ENCODE measurements at regions not wholly inside any gene's neighbourhood (a gene's known extent, or its start where the extent isn't known, plus 50 kb on each side); places are given as distances from the start of the nearest gene placed in this dataset.

GRCh38 chr6:6869094-6869493, 238.7 kb upstream of the RREB1 start:
- Histone ChIP-seq H3K4me3 (ENCODE audit: severe bottlenecking) (no peak overlapping the region), H3K27ac (ENCODE audit: poor library complexity, severe bottlenecking) (no peak overlapping the region), H3K36me3 (ENCODE audit: low read depth) (no peaks in the 10 kb centered on the region), H3K4me1 (ENCODE audit: insufficient read depth, poor library complexity, severe bottlenecking) (no peaks in the 10 kb centered on the region), H3K27me3 (ENCODE audit: insufficient read depth, poor library complexity, severe bottlenecking) (no peaks in the 10 kb centered on the region), H3K9me3 (ENCODE audit: severe bottlenecking) (no peaks in the 10 kb centered on the region)
- ATAC-seq (ENCODE audit: low read depth) (no peak), DNase-seq (ENCODE audit: low spot score) (no peak)
- no peak for TF ChIP-seq CTCF (IDR thresholded peaks at IDR 0.05; ENCODE audit: poor library complexity, severe bottlenecking)

GRCh38 chr6:6870921-6871320, 236.8 kb upstream of the RREB1 start:
- Histone ChIP-seq H3K4me3 (ENCODE audit: severe bottlenecking) (no peak overlapping the region), H3K27me3 (ENCODE audit: insufficient read depth, poor library complexity, severe bottlenecking) (no peaks in the 10 kb centered on the region), H3K27ac (ENCODE audit: poor library complexity, severe bottlenecking) (no peak overlapping the region), H3K36me3 (ENCODE audit: low read depth) (no peaks in the 10 kb centered on the region), H3K4me1 (ENCODE audit: insufficient read depth, poor library complexity, severe bottlenecking) (no peaks in the 10 kb centered on the region), H3K9me3 (ENCODE audit: severe bottlenecking) (no peaks in the 10 kb centered on the region)
- no peak for DNase-seq (ENCODE audit: low spot score)
- TF ChIP-seq CTCF (IDR thresholded peaks at IDR 0.05; ENCODE audit: poor library complexity, severe bottlenecking): no peak
- ATAC-seq (ENCODE audit: low read depth): no peak

- H3K4me3 ChIP-seq (ENCODE audit: severe bottlenecking): no peak overlapping the region
- H3K9me3 ChIP-seq (ENCODE audit: severe bottlenecking): no peaks in the 10 kb centered on the region
- no peak overlapping the region for H3K27ac ChIP-seq (ENCODE audit: poor library complexity, severe bottlenecking)
- no peak for ATAC-seq (ENCODE audit: low read depth)
- no peaks in the 10 kb centered on the region for H3K27me3 ChIP-seq (ENCODE audit: insufficient read depth, poor library complexity, severe bottlenecking)
- no peaks in the 10 kb centered on the region for H3K36me3 ChIP-seq (ENCODE audit: low read depth)
- H3K4me1 ChIP-seq (ENCODE audit: insufficient read depth, poor library complexity, severe bottlenecking): peaks cover 4% of the 10 kb centered on the region
- no peak for TF ChIP-seq CTCF (IDR thresholded peaks at IDR 0.05; ENCODE audit: poor library complexity, severe bottlenecking)
- DNase-seq (ENCODE audit: low spot score): no peak
Observed at GRCh38 chr6:6872459-6873344, 235.1 kb upstream of the RREB1 start.

GRCh38 chr6:6873778-6874177, 234.0 kb upstream of the RREB1 start:
- Histone ChIP-seq H3K4me3 (ENCODE audit: severe bottlenecking) (no peak overlapping the region), H3K36me3 (ENCODE audit: low read depth) (no peaks in the 10 kb centered on the region), H3K4me1 (ENCODE audit: insufficient read depth, poor library complexity, severe bottlenecking) (peaks cover 6% of the 10 kb centered on the region), H3K27ac (ENCODE audit: poor library complexity, severe bottlenecking) (no peak overlapping the region), H3K9me3 (ENCODE audit: severe bottlenecking) (no peaks in the 10 kb centered on the region), H3K27me3 (ENCODE audit: insufficient read depth, poor library complexity, severe bottlenecking) (no peaks in the 10 kb centered on the region)
- ATAC-seq (ENCODE audit: low read depth) (no peak), DNase-seq (ENCODE audit: low spot score) (no peak)
- no peak for TF ChIP-seq CTCF (IDR thresholded peaks at IDR 0.05; ENCODE audit: poor library complexity, severe bottlenecking)

Data from RWPE2 (cell line).